SU-DHL-6 (cell line): ENCODE measurements at regions not wholly inside any gene's neighbourhood (a gene's known extent, or its start where the extent isn't known, plus 50 kb on each side); places are given as distances from the start of the nearest gene placed in this dataset.
"Not testable (repeated sequence)": the region's sequence is repeated elsewhere in the genome, so short reads cannot be mapped to it uniquely, and the experiment has no call there.

Experiments used
- EZH2phosphoT487 ChIP-seq: fragments of 200-600 bp; sonication (generic), shearing (Covaris generic); conservative IDR thresholded peaks from 2 replicates; pipeline ENCODE4 v1.6.1; 2018; ENCODE audit warnings: mild to moderate bottlenecking, antibody characterized with exemption, low read length, moderate library complexity, mixed read lengths
- TF ChIP-seq, protein P1 (sequence below): fragments of 200-600 bp; sonication (generic); IDR thresholded peaks from one replicate; pipeline ENCODE4 v1.5.1; 2017; ENCODE audit warnings: antibody characterized with exemption, mild to moderate bottlenecking, low read length, moderate library complexity; ENCODE audit not compliant: insufficient read depth, poor library complexity, severe bottlenecking

- TF ChIP-seq, protein P1, sequence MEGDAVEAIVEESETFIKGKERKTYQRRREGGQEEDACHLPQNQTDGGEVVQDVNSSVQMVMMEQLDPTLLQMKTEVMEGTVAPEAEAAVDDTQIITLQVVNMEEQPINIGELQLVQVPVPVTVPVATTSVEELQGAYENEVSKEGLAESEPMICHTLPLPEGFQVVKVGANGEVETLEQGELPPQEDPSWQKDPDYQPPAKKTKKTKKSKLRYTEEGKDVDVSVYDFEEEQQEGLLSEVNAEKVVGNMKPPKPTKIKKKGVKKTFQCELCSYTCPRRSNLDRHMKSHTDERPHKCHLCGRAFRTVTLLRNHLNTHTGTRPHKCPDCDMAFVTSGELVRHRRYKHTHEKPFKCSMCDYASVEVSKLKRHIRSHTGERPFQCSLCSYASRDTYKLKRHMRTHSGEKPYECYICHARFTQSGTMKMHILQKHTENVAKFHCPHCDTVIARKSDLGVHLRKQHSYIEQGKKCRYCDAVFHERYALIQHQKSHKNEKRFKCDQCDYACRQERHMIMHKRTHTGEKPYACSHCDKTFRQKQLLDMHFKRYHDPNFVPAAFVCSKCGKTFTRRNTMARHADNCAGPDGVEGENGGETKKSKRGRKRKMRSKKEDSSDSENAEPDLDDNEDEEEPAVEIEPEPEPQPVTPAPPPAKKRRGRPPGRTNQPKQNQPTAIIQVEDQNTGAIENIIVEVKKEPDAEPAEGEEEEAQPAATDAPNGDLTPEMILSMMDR = not testable (repeated sequence)
- not testable (repeated sequence) for TF ChIP-seq EZH2phosphoT487
Observed at GRCh38 chr21:18567770-18568169, 164.2 kb upstream of the TMPRSS15 start.
